GM18868 (cell line): ENCODE measurements at regions not wholly inside any gene's neighbourhood (a gene's known extent, or its start where the extent isn't known, plus 50 kb on each side); places are given as distances from the start of the nearest gene placed in this dataset.

ENCODE experiments used
- ATAC-seq: cut with Tn5 transposase; IDR thresholded peaks from one replicate; pipeline ENCODE4 v1.9.1; 2021; ENCODE audit warnings: mild to moderate bottlenecking, moderate library complexity; ENCODE audit not compliant: unreplicated experiment

- no peak for ATAC-seq
These were observed 374.7 kb upstream of the FAM241A start for GRCh38 chr4:111770514-111770913.

GRCh38 chr4:111773858-111774257 is 371.4 kb upstream of the FAM241A start:
- ATAC-seq = no peak

- no peak for ATAC-seq
These were observed 369.5 kb upstream of the FAM241A start for GRCh38 chr4:111775556-111776297.

DNA sequence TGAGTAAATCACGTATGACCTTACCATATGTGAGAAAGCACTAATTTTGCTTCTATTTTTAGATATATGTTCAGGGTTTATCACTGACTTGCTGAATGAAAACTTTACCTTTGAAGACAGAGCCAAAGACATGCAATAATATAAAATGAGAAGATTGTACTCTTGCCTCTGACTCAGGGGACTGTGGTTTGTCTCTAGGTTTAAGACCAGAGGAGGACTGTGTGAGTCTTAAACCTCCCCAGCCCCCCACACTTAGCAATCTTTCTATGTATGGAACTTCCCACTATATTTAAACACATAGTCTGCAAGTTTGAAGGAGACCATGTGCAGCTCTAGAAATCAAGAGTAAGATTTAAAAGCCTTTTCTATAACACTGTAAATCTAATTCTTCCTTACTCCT is 368.7 kb upstream of the FAM241A start:
- no peak for ATAC-seq

DNA sequence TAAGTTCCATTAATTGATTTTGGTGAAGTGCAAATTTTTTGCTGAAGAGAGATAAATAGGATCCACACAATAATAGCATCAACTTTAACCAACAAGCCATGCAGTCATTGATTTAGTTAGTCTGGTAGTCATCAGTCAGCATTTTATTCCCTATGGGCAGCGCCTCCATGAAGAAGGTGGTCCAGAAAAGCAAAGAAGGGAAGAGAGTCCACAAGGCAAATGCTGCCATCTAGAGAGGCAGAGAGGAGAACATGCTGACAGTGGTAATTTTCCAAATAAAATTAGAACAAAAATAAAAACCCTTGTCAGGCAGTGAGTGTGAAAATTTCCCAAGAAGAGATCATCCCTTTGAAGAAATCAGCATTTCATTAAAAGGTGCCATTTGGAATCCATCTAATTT is 366.7 kb upstream of the FAM241A start:
- no peak for ATAC-seq

- no peak for ATAC-seq
These were observed 364.3 kb upstream of the FAM241A start for GRCh38 chr4:111780965-111781364.

DNA sequence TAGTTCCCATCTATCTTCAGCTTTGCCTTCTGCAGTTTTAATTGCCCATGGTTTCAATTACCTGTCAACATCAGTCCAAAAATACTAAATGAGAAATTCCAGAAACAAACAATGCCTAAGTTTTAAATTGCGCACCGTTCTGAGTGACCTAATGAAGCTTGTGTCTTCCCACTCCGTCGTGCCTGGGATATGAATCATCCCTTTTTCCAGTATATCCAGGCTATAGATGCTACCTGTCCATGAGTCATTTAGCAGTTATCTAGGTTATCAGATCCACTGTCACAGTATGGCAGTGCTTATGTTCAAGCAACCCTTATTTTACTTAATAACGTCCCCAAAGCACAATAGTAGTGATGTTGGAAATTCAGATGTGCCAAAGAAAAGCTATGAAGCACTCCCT is 363.6 kb upstream of the FAM241A start:
- no peak for ATAC-seq

DNA sequence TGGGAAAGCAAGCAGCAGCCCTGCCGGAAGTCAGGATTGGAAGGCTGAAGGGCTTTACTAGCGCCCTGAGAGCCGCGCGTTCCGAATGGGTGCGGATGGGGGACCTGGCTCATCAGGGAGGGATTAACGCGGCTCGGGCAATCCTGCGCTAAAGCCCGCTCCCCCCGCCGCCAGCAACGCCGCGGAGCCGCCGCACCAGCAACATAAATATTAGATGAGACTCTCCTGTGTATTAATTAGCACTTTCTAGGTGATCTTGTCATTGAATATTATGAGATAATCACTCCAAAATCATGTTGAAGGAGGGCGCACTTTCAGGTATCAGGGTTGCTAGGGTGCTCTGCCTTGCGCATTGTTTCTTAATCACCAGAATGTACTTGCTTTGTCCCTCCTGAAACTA is 357.2 kb upstream of the FAM241A start:
- ATAC-seq = no peak

DNA sequence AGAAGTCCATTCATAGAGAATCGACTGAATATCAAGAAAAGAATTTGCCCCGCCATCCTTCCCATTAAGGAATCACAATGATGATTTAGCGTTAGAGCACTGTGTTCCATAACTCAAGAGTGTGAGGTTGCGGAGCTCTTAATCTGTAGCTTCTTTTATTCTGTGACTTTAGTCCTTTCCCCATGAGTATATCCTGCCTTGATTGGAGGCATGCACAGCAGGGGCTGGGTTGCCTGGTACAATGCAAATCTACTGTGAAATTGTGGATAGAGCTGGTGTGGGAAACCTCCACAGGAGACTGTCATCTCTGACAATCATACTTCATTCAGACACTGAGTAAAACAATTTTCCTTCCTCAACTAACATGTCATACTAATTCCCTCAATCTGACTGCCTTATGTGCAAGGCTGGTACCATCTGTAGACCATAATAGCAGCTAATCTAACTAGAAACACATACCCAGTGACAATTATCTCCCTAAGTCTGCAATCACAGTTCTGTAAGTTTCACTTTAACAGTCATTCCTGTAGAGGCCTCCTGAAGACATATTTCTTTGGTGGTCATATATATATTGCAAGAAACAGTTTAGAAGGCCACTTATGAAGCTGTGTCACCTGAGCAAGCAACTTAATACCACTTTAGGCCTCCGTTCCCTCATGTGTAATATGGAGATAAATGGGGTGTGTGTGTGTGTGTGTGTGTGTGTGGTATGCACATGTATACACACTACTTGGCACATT is 355.2 kb upstream of the FAM241A start:
- peak; percentile 61 for ATAC-seq

GRCh38 chr4:111792632-111793031 is 352.6 kb upstream of the FAM241A start:
- no peak for ATAC-seq

GRCh38 chr4:111793433-111794091 is 351.7 kb upstream of the FAM241A start:
- no peak for ATAC-seq

GRCh38 chr4:111797455-111798163 is 347.6 kb upstream of the FAM241A start:
- no peak for ATAC-seq

DNA sequence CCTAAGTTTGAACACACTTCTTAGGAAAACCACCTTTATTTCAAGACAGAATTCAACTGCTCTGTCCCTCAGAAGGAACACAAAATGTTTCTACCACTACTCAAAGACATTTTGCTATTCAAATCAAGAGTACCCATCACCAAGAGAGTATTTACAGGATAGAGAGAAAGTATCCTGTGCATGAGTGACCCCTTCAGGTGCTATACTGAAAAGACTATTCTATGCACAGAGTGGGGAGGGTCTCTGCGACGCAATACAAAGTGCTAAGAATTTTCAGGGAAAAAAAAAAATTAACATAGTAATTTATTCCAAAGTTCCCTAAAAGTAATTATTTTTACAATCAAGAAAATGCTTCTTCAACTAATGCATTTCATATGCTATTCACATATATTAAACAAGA is 346.4 kb upstream of the FAM241A start:
- no peak for ATAC-seq

- no peak for ATAC-seq
These were observed 344.7 kb upstream of the FAM241A start for GRCh38 chr4:111800551-111800950.

GRCh38 chr4:111802191-111802590 is 343.1 kb upstream of the FAM241A start:
- no peak for ATAC-seq

GRCh38 chr4:111806331-111806730 is 338.9 kb upstream of the FAM241A start:
- no peak for ATAC-seq

GRCh38 chr4:111807576-111807975 is 337.7 kb upstream of the FAM241A start:
- ATAC-seq = no peak

DNA sequence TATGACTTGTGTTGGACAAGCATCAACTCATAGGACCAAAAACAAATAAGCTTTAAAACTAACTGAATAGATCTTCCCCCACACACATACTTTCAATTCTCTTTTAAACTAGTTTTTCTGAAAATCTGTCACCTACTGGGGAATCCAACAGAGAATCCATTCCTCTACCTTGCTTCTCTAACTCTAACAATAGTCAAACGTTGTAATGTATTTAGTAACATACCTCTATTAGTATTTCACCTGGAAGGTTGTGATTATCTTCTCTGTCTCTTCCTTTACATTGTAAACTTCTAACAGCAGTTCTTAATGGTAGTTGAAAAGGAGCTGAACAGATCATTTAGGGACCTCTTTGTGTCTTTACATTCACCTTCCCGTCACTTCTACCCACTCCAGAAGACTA is 337.1 kb upstream of the FAM241A start:
- ATAC-seq = no peak

- ATAC-seq = no peak
These were observed 333.6 kb upstream of the FAM241A start for GRCh38 chr4:111811661-111812060.

- ATAC-seq = no peak
These were observed 333.1 kb upstream of the FAM241A start for GRCh38 chr4:111812114-111812513.

DNA sequence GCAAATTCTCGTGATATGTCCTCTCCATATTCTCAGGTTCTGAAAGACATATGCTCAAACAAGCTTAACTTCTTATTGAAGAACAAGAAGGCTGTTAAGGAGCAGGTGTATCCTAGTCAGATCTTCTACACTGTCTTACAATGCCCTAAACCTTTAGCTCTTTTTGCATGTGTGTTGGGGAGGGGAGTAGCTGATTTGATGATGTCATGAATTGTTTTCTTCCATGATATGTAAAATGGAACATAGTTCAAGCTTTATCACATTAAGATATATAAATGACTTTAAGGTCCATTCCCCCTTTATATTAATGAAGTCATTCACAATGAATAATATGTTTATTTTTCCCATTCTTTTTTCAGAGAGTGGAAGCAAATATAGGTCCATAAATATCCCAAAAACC is 332.5 kb upstream of the FAM241A start:
- no peak for ATAC-seq
